Endothelial cell of umbilical vein (primary cell): ENCODE measurements at regions not wholly inside any gene's neighbourhood (a gene's known extent, or its start where the extent isn't known, plus 50 kb on each side); places are given as distances from the start of the nearest gene placed in this dataset.

Source experiments
- BruUV-seq: library from RNA; stranded (reverse); fragments of 400-500 nt; replicated peaks from 2 replicates; lab custom pipeline; 2021; lab: Mats Ljungman, UMichigan
- CTCF ChIA-PET: fragments of 300-600, 350-600 bp; sonication (Branson Sonifier 250); formaldehyde crosslinking; loops from one replicate; lab custom pipeline; 2021; ENCODE audit warnings: antibody characterized with exemption, inconsistent platforms; lab: Charles Lee
- POLR2A ChIA-PET: fragments of 300-600, 350-600 bp; sonication (Branson Sonifier 250); formaldehyde crosslinking; loops from one replicate; lab custom pipeline; 2021; ENCODE audit warnings: antibody characterized with exemption, inconsistent platforms; lab: Charles Lee
- DNase-seq: peaks from one replicate; pipeline ENCODE4 v3.0.0-alpha.2; 2011; ENCODE audit warnings: low read depth, low spot score
- FAIRE-seq: peaks from 2 replicates; lab custom pipeline; 2011; peaks lifted over from hg19 to GRCh38; lab: Jason Lieb, UNC
- H2AFZ ChIP-seq: 2 replicates; pipeline ENCODE4 v1.6.0; 2012; ENCODE audit warnings: low read depth, low read length, control low read depth, inconsistent platforms
- H3K27ac ChIP-seq: 2 replicates; pipeline ENCODE4 v1.5.1; 2011; ENCODE audit warnings: low read depth, mild to moderate bottlenecking, control low read depth, low read length, moderate library complexity; ENCODE audit not compliant: insufficient read depth
- H3K27me3 ChIP-seq, 2 experiments: 2 replicates each; pipeline versions ENCODE4 v1.6.0 to v1.6.1; 2011; ENCODE audit warnings: low read length in 2 of 2, mixed read lengths in 1 of 2; ENCODE audit not compliant: control insufficient read depth in 2 of 2, insufficient read depth in 2 of 2
- H3K36me3 ChIP-seq, 2 experiments: 2 replicates in 1 of 2; 3 replicates in 1 of 2; pipeline ENCODE4 v1.5.1; 2011; ENCODE audit warnings: low read length in 2 of 2, mild to moderate bottlenecking in 1 of 2, moderate library complexity in 1 of 2; ENCODE audit not compliant: control insufficient read depth in 2 of 2, insufficient read depth in 2 of 2; ENCODE audit errors: extremely low read depth in 1 of 2
- H3K4me1 ChIP-seq: 3 replicates; pipeline ENCODE4 v1.5.1; 2011; ENCODE audit warnings: mild to moderate bottlenecking, low read length; ENCODE audit not compliant: control insufficient read depth, insufficient read depth; ENCODE audit errors: extremely low read depth
- H3K4me2 ChIP-seq: 2 replicates; pipeline ENCODE4 v1.6.1; 2011; ENCODE audit warnings: low read length, control low read depth, mixed read lengths; ENCODE audit not compliant: insufficient read depth
- H3K4me3 ChIP-seq, 3 experiments: fragments of 200-600 bp in 1 of 3; sonication (generic), shearing (Covaris generic) in 1 of 3; replicated peaks in 1 of 3; 2 replicates each; pipeline ENCODE4 v1.5.1; 2011 to 2016; ENCODE audit warnings: control low read depth in 3 of 3, low read length in 3 of 3, mild to moderate bottlenecking in 2 of 3, inconsistent platforms in 1 of 3, low read depth in 1 of 3, moderate library complexity in 1 of 3; ENCODE audit not compliant: insufficient read depth in 1 of 3
- H3K79me2 ChIP-seq: 2 replicates; pipeline ENCODE4 v1.6.0; 2012; ENCODE audit warnings: low read length, inconsistent platforms; ENCODE audit not compliant: control insufficient read depth, insufficient read depth
- H3K9ac ChIP-seq: replicated peaks from 2 replicates; pipeline ENCODE3; 2011; ENCODE audit warnings: low read length, control low read depth; ENCODE audit not compliant: insufficient read depth; ENCODE audit errors: extremely low read depth
- H3K9me1 ChIP-seq: replicated peaks from 3 replicates; pipeline ENCODE4 v1.6.0; 2011; ENCODE audit warnings: mild to moderate bottlenecking, low read length; ENCODE audit not compliant: control insufficient read depth, insufficient read depth; ENCODE audit errors: extremely low read depth
- H3K9me3 ChIP-seq: replicated peaks from 2 replicates; pipeline ENCODE4 v1.5.1; 2012; ENCODE audit warnings: low read length, inconsistent platforms; ENCODE audit not compliant: control insufficient read depth, insufficient read depth
- H4K20me1 ChIP-seq: replicated peaks from 2 replicates; pipeline ENCODE3; 2011; ENCODE audit warnings: mild to moderate bottlenecking, low read length; ENCODE audit not compliant: control insufficient read depth, insufficient read depth; ENCODE audit errors: extremely low read depth
- EZH2 ChIP-seq: IDR thresholded peaks from 2 replicates; pipeline ENCODE4 v1.6.1; 2012; ENCODE audit warnings: borderline replicate concordance, low read depth, mild to moderate bottlenecking, moderate library complexity, low read length, inconsistent platforms; ENCODE audit not compliant: severe bottlenecking
- FOS ChIP-seq: IDR thresholded peaks from 2 replicates; pipeline ENCODE4 v1.6.1; 2011; ENCODE audit warnings: mild to moderate bottlenecking, low read length, moderate library complexity, borderline replicate concordance; ENCODE audit not compliant: insufficient read depth
- GATA2 ChIP-seq: IDR thresholded peaks from 2 replicates; pipeline ENCODE4 v1.7.0; 2011; ENCODE audit warnings: low read depth, mild to moderate bottlenecking, moderate library complexity, mixed read lengths, low read length; ENCODE audit not compliant: insufficient read length, insufficient read depth
- JUN ChIP-seq: IDR thresholded peaks from 2 replicates; pipeline ENCODE4 v1.6.1; 2011; ENCODE audit warnings: borderline replicate concordance, low read depth; ENCODE audit not compliant: insufficient read length, insufficient read depth
- MAX ChIP-seq: IDR thresholded peaks from 2 replicates; pipeline ENCODE4 v1.6.1; 2011; ENCODE audit not compliant: insufficient read depth, insufficient read length
- MYC ChIP-seq: IDR thresholded peaks from one replicate; pipeline ENCODE4 v1.6.1; 2011; ENCODE audit warnings: mild to moderate bottlenecking, low read depth, low read length
- POLR2A ChIP-seq: IDR thresholded peaks from 2 replicates; pipeline ENCODE4 v1.6.1; 2012; ENCODE audit warnings: low read depth, mild to moderate bottlenecking, control low read depth, low read length
- POLR2AphosphoS5 ChIP-seq: IDR thresholded peaks from 2 replicates; pipeline ENCODE4 v1.6.1; 2012; ENCODE audit warnings: low read depth, mild to moderate bottlenecking, control low read depth, low read length, moderate library complexity; ENCODE audit not compliant: insufficient read depth
- dilution Hi-C: fragments of 300-500 bp; cut with MboI; formaldehyde crosslinking; loops from one replicate; pipeline ENCODE4 v1.15.0; 2019; ENCODE audit warnings: low sequenced_read_pairs; ENCODE audit not compliant: extremely low pct_ligation_motif_present
- intact Hi-C: fragments of 100-400 bp; cut with micrococcal nuclease; formaldehyde crosslinking; loops from one replicate; pipeline ENCODE4 v1.10.0; 2022
- TF ChIP-seq, protein P1 (sequence below), 2 donors: IDR thresholded peaks; 1 replicate in 1 of 2; 2 replicates in 1 of 2; pipeline ENCODE4 v1.5.1; 2011; ENCODE audit warnings: low read length in 2 of 2, mild to moderate bottlenecking in 2 of 2, moderate library complexity in 2 of 2, control low read depth in 1 of 2, inconsistent platforms in 1 of 2, low read depth in 1 of 2; ENCODE audit not compliant: insufficient read depth in 1 of 2; ENCODE audit errors: extremely low read depth in 1 of 2

- Histone ChIP-seq H3K9ac (no peak overlapping the region), H3K79me2 (no peaks in the 10 kb centered on the region), H3K9me1 (no peaks in the 10 kb centered on the region), H3K4me1 (no peaks in the 10 kb centered on the region), H3K27ac (no peak overlapping the region), H3K27me3 (peaks cover 0 to 2% of the 10 kb centered on the region in 2 experiments), H3K4me2 (no peak overlapping the region), H2AFZ (no peak overlapping the region), H3K4me3 (no peak overlapping the region), H4K20me1 (no peaks in the 10 kb centered on the region), H3K9me3 (no peaks in the 10 kb centered on the region), H3K36me3 (no peaks in the 10 kb centered on the region)
- intact Hi-C loops (loop anchor here (5.0 to 10.0 kb wide), 3 partner anchors 275 to 1528 kb away; partner anchors contain the start of gene SEMA3D), dilution Hi-C loops (no loop called here)
- TF ChIP-seq POLR2AphosphoS5 (no peak), MAX (no peak), POLR2A (no peak), FOS (no peak), GATA2 (no peak), EZH2 (no peak), JUN (no peak), MYC (no peak)
- TF ChIP-seq, protein P1, sequence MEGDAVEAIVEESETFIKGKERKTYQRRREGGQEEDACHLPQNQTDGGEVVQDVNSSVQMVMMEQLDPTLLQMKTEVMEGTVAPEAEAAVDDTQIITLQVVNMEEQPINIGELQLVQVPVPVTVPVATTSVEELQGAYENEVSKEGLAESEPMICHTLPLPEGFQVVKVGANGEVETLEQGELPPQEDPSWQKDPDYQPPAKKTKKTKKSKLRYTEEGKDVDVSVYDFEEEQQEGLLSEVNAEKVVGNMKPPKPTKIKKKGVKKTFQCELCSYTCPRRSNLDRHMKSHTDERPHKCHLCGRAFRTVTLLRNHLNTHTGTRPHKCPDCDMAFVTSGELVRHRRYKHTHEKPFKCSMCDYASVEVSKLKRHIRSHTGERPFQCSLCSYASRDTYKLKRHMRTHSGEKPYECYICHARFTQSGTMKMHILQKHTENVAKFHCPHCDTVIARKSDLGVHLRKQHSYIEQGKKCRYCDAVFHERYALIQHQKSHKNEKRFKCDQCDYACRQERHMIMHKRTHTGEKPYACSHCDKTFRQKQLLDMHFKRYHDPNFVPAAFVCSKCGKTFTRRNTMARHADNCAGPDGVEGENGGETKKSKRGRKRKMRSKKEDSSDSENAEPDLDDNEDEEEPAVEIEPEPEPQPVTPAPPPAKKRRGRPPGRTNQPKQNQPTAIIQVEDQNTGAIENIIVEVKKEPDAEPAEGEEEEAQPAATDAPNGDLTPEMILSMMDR (IDR thresholded peaks at IDR 0.05; ENCODE audit: extremely low read depth in 1 of 2, insufficient read depth in 1 of 2, low read depth in 1 of 2, low read length in 2 of 2) = no peak
- BruUV-seq = no TSS peak
- CTCF ChIA-PET = interaction anchor here (1.3 to 4.5 kb wide), 5 partner anchors 276 to 432 kb away, joined by 3 to 49 read pairs (median 11); partner anchors contain the start of gene SEMA3D
- POLR2A ChIA-PET = no interaction called here
- DNase-seq (no peak), FAIRE-seq (no peak)
Observed at GRCh38 chr7:85462671-85463070, 275.8 kb upstream of the SEMA3D start.
